NCI-H1092 treated with DMSO at 0.1 percent for 48 hours (cell line): ENCODE measurements at regions not wholly inside any gene's neighbourhood (a gene's known extent, or its start where the extent isn't known, plus 50 kb on each side); places are given as distances from the start of the nearest gene placed in this dataset.
"Not testable (repeated sequence)": the region's sequence is repeated elsewhere in the genome, so short reads cannot be mapped to it uniquely, and the experiment has no call there.

Experiments used
- DNase-seq: peaks from one replicate; lab custom pipeline; 2025; lab: John Stamatoyannopoulos, UW

DNA sequence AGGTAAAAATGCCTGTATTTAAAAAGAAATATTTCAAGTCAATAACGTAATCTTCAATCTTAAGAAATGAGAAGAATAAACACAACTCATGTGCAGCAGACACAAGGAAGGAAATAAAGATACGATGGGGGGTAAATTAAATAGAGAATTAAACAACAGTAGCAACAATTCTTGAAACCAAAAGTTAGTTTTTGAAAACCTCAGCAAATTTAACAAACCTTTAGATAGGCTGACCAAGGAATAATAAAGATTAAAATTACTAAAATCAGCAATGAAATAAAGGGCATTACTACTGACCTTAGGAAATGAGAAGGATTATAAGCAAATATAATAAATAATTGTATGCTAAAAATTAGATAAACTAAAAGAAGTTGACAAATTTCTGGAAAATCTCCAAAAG lies 178.9 kb downstream of the RTP5 start:
- DNase-seq = no peak

DNA sequence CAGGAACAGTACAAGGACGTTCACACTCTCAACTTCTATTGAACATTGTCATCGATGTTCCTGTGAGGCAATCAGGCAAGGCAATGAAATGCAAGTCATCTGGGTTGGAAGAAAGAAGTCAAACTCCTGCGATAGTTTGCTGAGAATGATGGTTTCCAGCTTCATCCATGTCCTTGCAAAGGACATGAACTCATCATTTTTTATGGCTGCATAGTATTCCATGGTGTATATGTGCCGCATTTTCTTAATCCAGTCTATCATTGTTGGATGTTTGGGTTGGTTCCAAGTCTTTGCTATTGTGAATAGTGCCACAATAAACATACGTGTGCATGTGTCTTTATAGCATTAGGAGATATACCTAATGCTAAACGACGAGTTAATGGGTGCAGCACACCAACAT lies 180.0 kb downstream of the RTP5 start:
- not testable (repeated sequence) for DNase-seq

DNA sequence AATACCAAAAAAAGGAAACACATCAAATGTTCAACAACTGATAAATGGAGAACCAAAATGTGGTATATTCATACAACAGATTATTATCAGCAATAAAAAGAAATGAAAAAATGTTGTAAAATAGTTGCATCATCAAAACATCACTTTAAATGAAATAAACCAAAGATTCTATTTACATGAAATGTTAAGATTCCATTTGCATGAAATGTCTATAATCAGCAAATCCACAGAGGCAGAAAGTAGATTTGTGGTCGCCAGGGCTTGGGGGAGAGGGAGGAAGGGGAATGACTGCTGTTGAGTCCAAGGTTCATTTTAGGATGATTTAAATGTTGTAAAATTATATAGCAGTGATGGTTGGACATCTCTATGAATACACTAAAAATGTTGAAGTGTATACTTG lies 181.9 kb downstream of the RTP5 start:
- DNase-seq = no peak

DNA sequence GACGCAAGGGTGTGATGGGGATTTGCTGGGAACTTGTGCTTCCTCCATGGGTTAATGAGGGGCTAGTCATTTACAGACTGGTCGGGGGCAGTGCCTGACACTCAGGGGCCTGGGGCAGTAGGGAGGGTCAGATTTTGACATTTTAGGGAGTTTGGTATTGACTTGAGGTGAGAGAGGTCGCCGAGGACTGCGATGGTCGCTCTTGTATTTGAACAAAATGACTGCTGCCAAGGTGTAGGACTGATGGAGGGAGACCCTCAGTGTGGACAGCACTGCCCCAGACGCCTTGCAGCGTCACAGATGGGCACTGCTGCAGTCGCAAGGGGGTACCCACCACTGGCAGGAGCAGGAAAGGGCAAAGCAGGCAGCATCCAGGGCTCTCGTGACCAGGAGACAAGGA lies 182.9 kb downstream of the RTP5 start:
- no peak for DNase-seq

DNA sequence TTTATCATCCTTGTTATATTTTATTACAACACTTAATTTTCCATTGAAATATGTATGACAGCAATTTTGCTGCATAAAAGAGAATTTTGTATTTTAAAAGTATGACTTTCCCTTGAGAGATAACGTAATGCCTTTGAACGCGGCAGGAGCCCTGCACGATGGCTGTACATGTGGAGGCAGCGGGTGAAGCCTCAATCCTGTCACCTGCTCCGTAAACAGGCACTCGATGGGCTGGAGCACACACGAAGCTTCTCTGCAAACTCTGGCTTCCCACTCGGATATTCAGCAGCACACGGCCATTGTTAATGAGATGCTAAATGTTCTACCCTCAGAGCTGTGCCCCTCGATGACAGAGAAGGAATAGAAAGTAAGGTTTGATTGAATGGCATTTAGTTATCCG lies 184.4 kb downstream of the RTP5 start:
- no peak for DNase-seq

DNA sequence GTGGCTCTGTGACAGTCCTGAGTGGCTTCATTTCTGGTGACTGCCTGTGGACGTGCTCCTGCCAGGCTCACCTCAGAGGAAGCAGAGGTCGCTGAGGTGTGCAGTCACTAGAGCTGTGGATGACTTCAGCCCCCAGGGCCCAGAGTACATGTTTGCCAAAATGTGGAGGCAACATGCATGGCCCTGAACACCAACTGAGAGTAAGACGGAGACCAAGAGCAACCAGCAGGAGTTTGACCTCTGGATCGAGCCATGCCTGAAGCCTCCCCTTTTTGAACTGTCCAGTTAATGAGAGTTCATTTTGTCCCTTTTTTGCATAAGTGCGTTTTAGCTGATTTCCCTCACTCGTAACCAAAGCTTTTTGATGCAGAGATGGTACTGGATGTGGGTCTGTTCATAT lies 184.9 kb downstream of the RTP5 start:
- no peak for DNase-seq

DNA sequence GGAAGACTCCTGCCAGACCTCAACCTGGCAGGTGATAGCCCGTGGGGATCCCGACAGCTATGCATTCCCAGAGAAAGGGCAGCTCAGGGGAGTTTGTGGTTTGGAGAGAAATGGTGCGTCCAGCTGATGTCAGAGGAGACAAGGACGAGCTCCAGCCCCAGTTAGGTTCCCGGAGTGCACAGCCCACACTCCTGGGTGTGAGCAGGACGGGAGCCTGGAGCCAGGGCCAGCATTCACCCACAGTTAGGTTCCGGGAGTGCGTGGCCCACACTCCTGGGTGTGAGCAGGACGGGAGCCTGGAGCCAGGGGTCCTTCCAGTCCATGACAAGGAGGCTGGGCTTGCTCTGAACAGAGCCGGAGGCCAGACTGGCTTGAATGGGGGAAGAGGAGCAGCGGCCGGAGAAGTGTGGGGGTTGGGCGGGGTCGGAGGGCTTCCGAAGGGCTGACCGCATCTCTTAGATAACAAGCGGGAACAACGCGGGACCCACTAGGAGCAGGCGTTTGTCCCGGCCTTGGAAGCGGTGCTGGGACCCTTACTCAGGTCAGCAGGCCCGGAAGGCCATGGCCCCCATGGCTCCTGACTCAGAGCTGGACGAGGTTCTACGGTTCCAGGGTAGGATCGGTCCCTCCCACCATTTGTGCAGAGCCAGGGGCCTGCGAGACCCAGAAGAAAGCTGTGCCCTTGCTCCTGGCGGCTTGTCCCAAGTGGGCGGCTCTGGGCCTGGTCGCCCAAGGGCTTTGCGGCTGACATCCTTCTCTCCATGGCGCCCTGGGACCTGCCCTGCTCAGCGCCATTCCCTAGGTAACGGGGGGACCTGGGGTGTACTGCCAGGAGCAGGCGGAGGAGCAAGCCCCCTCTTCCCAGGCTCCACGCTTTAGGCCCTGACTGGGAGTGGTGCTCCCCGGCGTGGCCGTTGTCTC lies 185.6 kb downstream of the RTP5 start:
- DNase-seq = no peak

DNA sequence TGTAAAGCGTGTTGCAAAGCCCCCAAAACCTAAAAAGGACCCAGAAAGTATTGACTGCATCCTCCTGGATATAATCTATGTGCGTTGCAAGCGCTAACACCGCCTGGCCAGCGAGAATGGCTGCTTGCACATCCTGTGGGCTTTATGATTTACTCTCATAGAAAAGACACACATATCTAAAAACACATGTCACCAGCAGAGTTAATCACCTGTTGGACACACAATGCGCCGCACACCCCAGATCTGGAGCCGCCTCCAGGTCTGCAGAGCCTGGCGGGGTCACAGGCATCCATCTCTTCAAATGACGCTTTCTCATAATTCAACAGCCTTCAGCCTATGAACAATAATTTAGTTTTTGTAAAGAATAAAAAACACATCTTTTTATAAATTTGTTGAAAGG lies 186.5 kb downstream of the RTP5 start:
- DNase-seq = no peak

DNA sequence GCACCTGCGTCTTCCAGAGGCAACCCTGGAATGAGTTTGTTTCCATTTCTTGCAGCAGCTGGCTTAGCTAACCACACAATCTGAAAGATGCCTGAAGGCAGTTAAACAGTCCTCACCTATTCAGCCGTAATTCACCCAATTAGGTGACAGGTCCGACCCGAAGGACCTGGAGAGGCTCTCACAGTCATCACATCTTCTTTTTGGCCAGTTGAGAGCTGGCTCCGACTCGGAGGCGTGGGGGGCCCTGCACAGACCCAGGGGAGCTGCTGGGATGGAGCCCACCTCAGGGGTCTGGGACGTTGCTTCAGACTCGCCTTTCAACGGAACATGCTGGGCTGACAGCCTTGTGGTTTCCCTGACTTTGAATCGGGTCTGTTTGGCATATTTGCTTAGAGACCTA lies 187.3 kb downstream of the RTP5 start:
- DNase-seq = no peak

DNA sequence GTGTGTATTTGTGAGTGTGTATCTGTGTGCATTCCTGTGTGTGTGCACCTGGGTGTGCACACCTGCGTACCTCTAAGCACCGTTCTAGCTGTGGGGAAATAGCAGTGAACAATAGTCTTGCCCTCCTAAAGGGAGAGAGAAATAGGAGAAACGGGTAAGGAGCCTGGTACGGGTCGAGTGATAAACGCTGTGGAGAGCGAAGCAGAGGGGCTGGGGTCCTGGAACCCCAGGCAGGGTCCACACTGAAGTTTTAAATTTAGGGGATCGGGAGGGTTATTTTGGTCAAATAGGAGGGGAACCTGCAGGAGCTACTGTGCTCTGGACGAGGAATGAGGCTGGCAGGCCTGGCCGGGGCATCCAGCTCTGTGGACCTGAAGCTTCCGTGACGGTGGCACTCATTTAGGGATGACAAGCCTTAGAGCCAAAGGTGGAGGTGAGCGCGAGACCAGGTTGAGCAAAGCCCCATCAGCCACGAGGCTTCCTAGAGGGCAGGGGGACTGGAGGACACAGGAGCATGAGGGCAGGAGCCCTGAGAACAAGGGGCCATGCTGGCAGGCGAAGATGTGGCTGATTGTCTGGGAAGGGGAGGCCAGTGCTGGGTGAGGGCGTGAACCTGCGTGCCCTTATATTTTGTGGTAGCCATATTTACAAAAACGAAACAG lies 188.0 kb downstream of the RTP5 start:
- DNase-seq = no peak

DNA sequence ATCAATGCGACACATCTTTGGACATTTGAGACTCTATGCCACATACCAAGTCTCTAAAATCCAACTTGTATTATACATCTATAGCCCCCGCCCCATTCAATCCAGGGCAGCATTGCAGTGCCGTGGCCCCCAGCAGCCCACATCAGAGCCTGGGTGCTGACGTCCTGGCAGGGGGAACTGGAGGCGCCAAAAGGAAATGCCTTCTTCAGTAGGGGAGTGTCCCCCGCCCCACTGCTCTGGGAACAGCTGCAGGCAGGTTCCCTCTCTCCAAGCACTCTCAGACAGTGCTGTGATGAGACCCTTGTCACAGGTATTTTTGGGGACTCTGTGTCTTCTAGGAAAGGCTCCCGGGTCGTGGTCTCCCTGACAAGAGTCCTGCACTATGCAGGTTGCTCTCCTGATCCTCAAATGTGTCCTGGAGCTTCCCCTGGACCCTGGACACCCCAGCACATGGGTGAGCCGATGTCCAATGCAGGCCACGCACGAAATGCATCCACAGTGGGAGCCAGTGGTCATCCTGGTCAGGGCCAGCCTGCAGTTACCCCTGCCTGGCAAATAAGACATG lies 188.7 kb downstream of the RTP5 start:
- no peak for DNase-seq

DNA sequence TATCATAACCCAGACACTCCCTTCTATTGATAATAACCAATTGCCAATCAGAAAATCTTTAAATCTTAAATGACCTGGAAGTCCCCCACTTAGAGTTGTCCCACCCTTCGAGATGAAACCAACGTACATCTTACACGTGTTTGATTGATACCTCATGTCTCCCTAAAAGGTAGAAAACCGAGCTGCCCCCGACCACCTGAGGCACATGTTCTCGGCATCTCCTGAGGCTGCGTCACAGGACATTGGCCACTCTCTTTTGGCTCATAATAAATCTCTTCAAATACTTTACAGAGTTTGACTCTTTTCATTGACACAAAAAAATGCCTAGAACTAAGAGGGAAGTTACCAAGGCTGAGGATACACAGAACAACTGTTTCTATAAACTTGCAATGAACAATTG lies 190.0 kb downstream of the RTP5 start:
- no peak for DNase-seq

DNA sequence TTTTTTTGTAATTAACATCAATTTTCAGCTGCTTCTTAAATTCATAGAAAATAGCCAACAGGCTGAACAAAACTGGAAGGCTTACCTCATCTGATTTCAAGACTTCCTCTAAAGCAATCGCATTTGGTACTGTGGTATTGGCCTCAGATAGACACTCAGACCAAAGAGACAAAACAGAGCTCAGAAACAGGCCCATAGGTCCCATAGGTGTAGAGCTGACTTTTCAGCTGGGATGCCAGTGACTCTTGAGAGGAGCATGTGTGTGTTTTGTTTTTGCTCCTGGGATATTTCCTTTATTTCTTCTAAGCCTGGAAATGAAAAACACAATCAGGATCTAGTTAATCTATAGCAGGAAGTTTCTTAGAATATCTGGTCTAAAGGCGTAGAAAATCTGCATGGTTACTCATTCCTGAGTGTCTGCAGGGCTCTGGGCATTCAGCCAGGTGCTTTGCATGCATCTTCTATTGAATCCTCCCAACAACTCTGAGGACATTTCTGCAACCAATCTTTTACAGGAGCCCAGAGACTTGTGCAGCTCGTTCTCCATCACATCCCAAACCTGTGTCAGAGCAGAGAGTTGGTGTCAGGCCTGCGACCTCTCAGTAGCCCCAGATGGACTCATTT lies 190.8 kb downstream of the RTP5 start:
- DNase-seq = no peak

DNA sequence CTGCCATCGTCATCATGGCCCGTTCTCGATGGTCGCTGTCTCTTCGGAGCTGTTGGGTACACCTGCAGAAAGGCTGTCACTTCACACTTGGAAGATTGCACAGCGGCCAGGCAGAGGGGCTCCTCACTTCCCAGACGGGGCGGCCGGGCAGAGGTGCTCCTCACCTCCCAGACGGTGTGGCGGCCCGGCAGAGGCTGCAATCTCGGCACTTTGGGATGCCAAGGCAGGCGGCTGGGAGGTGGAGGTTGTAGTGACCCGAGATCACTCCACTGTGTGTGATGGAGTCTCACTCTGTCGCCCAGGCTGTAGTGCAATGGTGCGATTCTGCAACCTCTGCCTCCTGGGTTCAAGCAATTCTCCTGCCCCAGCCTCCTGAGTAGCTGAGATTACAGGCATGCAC lies 192.4 kb downstream of the RTP5 start:
- DNase-seq = not testable (repeated sequence)

DNA sequence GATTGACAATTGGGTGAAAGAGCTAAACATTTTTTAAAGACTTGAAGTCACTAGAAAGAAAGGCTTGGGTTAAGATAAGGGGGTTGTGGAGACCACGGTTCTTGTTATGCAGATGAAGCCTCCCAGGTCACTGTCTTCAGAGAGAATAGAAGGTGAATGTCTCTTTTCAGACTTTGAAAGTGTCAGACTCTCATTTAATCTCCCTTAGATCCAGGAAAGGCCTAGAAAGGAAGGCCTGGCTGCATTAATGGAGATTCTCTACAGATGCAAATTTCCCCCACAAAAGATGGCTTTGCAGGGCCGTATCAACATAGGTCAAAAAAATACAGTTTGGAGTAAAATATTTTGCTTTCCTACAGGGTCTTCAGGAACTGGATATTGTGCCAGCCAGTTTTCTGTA lies 193.9 kb downstream of the RTP5 start:
- no peak for DNase-seq

DNA sequence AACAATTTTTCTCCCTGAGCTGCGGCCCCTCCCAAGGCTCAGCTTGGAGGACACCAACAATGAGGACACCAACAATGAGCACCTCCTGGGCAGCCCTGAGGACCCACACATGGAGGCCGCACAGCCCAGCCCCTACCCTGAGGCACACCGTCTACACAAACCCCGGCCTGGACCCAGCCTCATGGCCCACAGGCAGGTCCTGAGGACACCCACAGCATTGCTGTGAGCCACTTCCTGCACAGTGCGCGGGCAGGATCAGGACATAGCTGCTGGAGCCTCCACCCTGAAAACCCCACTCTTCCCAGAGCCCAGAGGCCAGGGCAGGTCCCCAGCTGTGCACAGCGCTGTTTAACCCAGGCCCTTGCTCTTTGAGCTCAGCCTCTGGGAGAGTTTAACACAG lies 194.3 kb downstream of the RTP5 start:
- DNase-seq = no peak

DNA sequence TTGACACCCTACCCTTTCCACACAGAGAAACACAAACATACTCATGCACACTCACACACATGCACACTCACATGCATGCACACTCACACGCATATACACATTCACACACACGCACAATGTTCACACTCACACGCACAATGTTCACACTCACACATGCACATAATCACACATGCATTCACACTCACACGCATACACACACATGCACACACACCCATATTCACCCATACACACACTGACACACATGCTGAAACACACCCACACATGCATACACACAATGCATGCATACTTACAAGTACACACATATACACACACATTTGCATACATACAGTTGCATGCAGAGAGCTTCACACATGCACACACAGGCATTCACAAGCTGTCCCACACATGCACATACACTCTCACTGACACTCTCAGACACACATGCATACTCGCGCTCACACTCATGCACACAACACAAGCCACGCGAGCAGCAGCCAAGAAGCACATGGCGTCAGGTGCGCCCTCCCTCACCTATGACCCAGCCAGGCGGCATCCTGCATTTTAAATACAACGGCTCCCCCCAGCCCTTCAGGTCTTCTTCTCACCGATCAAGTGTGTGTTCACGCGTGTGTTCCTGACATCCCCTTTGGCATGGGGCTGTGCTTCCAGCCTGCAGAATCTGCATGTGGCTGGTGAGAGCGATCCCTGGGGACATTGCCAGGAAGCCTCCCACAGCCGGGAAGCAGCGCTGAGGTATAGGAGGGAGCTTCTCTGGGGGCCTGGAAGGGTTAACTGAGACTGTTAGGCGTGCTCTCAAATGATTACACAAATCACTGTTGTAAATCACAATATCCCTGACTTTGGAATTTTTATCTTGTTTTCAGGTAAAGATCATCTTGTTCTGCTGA lies 195.1 kb downstream of the RTP5 start:
- DNase-seq = no peak

DNA sequence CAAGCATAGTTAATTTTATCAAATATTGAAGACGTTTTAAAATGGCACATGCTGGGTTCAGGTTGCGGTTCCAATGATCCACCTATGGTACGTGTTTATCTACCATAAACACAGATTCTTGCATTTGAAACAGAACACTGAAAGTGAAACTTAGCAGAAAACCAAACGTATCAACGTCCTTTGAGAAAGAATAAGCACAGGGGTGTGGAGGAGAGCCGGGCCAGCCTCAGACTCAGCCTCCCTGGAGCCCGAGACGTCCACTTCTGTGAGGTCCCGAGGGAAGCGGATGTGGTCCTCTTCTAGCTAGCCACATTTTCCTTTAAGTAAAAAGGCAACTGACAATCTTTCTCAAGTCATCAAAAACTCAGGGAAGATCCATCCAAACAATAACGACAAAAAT lies 195.9 kb downstream of the RTP5 start:
- DNase-seq = no peak

DNA sequence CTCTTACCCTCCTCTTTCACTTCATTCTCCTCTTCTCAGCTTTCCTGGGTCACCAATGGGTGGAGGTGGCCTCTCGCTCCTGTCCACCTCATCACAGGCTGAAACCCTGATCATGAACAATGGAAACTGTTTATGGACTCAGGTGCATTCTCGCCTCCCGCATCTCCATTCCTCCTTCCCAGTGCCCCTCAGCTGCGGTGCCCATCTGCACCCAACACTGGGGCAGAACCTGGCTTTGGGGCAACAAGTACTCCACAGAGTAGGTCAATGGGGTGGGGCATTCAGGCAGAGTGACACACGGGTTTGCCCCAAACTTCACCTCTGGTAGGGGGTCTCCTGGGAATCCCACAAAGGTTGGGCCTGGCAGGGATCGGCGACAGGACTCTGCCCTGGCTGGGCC lies 199.5 kb downstream of the RTP5 start:
- DNase-seq = no peak

DNA sequence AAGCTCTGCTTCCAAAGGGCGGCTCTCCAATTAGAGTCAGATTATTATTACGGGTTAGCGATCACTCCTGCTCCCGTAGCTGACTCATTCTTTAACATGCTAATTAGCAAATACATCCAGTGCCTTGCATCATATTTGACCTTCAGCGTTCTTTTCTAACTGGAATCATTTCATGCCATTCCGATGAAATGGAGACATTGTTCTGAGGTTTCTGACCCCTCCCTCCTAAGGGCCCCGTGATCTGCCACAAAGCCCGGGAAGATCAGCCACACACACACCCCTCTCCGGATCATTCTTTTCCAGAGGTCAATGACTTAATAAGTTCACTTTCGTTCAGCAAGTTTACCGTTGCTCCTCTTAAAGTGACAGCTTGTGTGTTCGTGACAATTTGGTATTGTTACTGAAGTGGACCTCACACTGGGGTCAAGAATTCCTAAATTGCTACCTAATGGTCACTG lies 200.4 kb downstream of the RTP5 start:
- not testable (repeated sequence) for DNase-seq

DNA sequence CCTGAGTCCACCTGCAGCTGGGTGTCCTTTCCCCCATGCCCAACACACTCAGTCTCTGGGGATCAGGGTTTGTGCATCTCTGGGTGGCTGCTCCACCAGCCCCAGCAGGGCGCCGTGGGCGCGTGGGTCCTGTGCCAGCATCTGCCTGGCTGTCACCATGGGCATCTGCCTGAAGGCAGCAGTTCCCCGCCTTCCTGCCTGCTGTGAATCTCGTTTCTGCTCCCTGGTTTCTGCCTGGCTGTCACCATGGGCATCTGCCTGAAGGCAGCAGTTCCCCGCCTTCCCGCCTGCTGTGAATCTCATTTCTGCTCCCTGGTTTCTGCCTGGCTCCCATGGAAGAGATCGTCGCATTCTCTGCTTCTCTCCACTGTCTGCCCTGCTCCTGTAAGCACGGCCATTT lies 201.2 kb downstream of the RTP5 start:
- peak; percentile 49 for DNase-seq

DNA sequence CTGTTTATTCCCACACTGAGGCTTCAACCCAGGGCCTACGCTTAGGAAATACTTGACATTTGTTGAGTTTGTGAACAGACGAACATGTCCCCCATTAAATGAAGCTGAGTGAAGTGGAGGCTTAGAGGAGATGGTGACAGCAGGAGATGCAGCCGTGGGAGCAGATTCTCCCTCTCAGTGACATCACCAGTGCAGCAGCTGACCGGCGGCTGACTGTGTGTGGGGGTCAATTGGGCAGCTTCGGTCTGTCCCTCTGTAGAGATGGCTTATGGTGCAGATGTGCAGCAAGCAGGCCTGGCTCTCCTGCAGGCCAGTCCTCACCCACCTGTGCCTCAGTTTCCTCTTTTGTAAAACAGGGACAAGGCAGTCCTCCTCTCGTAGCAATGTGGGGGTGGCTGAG lies 201.8 kb downstream of the RTP5 start:
- not testable (repeated sequence) for DNase-seq
